Activated naive CD8-positive, alpha-beta T cell treated with anti-CD3 and anti-CD28 coated beads, Interleukin-2, amount 10 ng/mL, durations not matched to agents 7 days and 5 days (primary cell): ENCODE measurements at regions not wholly inside any gene's neighbourhood (a gene's known extent, or its start where the extent isn't known, plus 50 kb on each side); places are given as distances from the start of the nearest gene placed in this dataset.
"Not testable (repeated sequence)": the region's sequence is repeated elsewhere in the genome, so short reads cannot be mapped to it uniquely, and the experiment has no call there.

ENCODE experiments used
- ATAC-seq: fragments of 150-1000 bp; cut with Tn5 transposase; one replicate; pipeline ENCODE4 v1.10.0; 2021; ENCODE audit warnings: low read depth, moderate library complexity
- POLR2A ChIA-PET: fragments of 350-600 bp; sonication (Branson Sonifier 250); formaldehyde crosslinking; loops from one replicate; lab custom pipeline; 2021; ENCODE audit warnings: antibody characterized with exemption; lab: Charles Lee
- DNase-seq: peaks from one replicate; pipeline ENCODE4 v3.0.0; 2021
- H3K27ac Mint-ChIP-seq: one replicate; pipeline ENCODE4 v1.8.0; 2022; ENCODE audit warnings: mild to moderate bottlenecking, mixed read lengths
- H3K27me3 Mint-ChIP-seq: one replicate; pipeline ENCODE4 v1.8.0; 2022; ENCODE audit warnings: mild to moderate bottlenecking, moderate library complexity, mixed read lengths
- H3K36me3 Mint-ChIP-seq: one replicate; pipeline ENCODE4 v1.8.0; 2021; ENCODE audit warnings: mild to moderate bottlenecking, mixed read lengths
- H3K4me1 Mint-ChIP-seq: one replicate; pipeline ENCODE4 v1.8.0; 2021; ENCODE audit warnings: mixed read lengths
- H3K4me3 Mint-ChIP-seq: one replicate; pipeline ENCODE4 v1.8.0; 2022; ENCODE audit warnings: mild to moderate bottlenecking, moderate library complexity, mixed read lengths
- H3K9me3 Mint-ChIP-seq: one replicate; pipeline ENCODE4 v1.8.0; 2021; ENCODE audit warnings: mixed read lengths

DNA sequence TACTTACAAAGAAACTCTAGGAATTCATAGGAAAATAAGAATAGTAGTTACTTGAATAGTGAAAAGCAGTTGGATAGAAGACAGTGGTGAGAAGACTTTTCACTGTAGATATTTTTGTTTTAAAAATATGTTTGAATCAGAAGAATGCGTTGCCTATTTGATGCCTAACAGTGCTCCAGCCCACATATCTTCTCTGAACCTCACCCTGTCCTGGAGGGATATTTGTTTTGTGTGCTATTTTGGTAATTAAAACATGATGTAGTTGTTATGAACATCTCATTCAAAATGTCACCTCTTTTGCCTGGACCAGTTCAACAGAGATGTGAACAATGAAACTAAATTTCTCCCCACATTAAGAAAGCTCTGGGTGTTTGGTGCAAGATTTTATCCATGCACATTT, 87.6 kb downstream of the CARTPT start:
- no peak for DNase-seq
- Mint-ChIP-seq H3K36me3 (no peaks in the 10 kb centered on the region), H3K9me3 (no peaks in the 10 kb centered on the region), H3K27ac (no peak overlapping the region), H3K4me1 (peaks cover 8% of the 10 kb centered on the region), H3K4me3 (no peak overlapping the region), H3K27me3 (peaks cover 28% of the 10 kb centered on the region)
- ATAC-seq = no peak
- POLR2A ChIA-PET = no interaction called here

DNA sequence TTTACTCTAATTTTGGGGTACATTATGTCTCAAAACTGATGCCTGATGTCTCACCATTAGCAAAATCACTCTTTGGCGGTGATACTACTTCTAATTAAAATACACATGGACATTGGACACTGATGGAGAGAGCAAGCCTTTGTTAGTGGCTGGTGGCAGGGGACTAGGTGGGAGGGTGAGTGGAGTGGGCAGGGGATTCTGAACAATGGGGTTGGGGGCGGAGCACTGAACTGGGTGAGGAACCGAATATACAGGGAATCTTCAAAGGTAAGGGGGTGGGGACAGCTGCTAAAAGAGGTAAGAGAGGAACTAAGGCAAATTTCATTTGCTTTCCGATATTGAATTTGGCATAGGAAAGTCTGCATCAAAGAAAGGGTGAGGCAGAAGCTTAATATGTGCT, 88.8 kb downstream of the CARTPT start:
- POLR2A ChIA-PET = no interaction called here
- Mint-ChIP-seq H3K27ac (no peak overlapping the region), H3K27me3 (peaks cover 27% of the 10 kb centered on the region), H3K4me3 (no peak overlapping the region), H3K9me3 (no peaks in the 10 kb centered on the region), H3K36me3 (no peaks in the 10 kb centered on the region), H3K4me1 (peaks cover 8% of the 10 kb centered on the region)
- DNase-seq = no peak
- no peak for ATAC-seq

GRCh38 chr5:71809446-71809845, 90.4 kb downstream of the CARTPT start:
- no peak for ATAC-seq
- no peaks in the 10 kb centered on the region for H3K36me3 Mint-ChIP-seq
- DNase-seq = no peak
- H3K4me3 Mint-ChIP-seq = no peak overlapping the region
- H3K9me3 Mint-ChIP-seq = no peaks in the 10 kb centered on the region
- H3K4me1 Mint-ChIP-seq = peaks cover 8% of the 10 kb centered on the region
- POLR2A ChIA-PET = no interaction called here
- peaks cover 23% of the 10 kb centered on the region for H3K27me3 Mint-ChIP-seq
- no peak overlapping the region for H3K27ac Mint-ChIP-seq

- H3K4me3 Mint-ChIP-seq = no peak overlapping the region
These were observed 90.9 kb downstream of the CARTPT start for GRCh38 chr5:71810023-71810422.

DNA sequence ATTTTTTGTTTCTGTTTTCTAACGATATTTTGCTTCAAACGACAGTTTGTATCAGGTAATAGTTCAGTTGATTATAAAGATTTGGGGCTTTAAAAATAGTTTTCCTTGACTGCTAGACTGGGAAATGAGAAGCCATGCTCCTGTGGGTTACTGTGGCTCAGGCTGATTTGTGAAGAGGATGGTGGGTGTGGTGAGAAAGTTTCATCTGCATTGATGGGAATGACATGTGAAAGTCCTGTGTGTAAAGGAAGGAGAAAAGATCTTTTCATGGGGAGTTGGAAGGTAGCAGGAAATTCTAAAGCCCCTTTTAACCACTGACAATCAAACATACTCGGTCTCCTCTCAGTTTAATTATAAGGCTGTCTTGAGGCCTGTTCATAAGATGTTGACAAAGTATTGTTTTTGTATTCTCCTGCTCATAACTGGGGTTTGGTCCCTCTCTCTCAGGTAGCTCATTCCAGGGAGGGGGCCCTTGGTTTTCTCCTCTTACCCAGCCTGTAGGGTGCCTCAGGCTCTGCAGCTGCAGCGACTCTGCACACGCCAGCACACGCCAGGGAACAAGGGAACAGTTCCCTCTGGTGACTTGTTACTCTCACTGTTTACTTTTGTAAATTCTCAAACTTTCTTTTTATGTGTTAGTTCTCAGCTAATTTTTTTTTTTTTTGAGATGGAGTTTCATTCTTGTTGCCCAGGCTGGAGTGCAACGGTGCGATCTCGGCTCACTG, 91.6 kb downstream of the CARTPT start:
- no peak for DNase-seq
- Mint-ChIP-seq H3K27me3 (peaks cover 17% of the 10 kb centered on the region), H3K4me1 (peaks cover 8% of the 10 kb centered on the region), H3K4me3 (no peak overlapping the region), H3K9me3 (no peaks in the 10 kb centered on the region), H3K36me3 (no peaks in the 10 kb centered on the region), H3K27ac (no peak overlapping the region)
- POLR2A ChIA-PET = no interaction called here
- no peak for ATAC-seq

More at GRCh38 chr5:71810023-71810422, 90.9 kb downstream of the CARTPT start:
- H3K9me3 Mint-ChIP-seq = no peaks in the 10 kb centered on the region
- H3K4me1 Mint-ChIP-seq = peaks cover 8% of the 10 kb centered on the region
- H3K27ac Mint-ChIP-seq = no peak overlapping the region
- DNase-seq (no peak), ATAC-seq (no peak)
- POLR2A ChIA-PET = no interaction called here
- no peaks in the 10 kb centered on the region for H3K36me3 Mint-ChIP-seq
- peaks cover 19% of the 10 kb centered on the region for H3K27me3 Mint-ChIP-seq

- Mint-ChIP-seq H3K27ac (no peak overlapping the region), H3K9me3 (no peaks in the 10 kb centered on the region), H3K4me1 (peaks cover 8% of the 10 kb centered on the region), H3K27me3 (peaks cover 9% of the 10 kb centered on the region), H3K36me3 (no peaks in the 10 kb centered on the region), H3K4me3 (no peak overlapping the region)
- ATAC-seq (no peak), DNase-seq (no peak)
- POLR2A ChIA-PET = no interaction called here
These were observed 92.7 kb downstream of the CARTPT start for GRCh38 chr5:71811779-71812178.

- peaks cover 7% of the 10 kb centered on the region for H3K27me3 Mint-ChIP-seq
- H3K4me1 Mint-ChIP-seq = no peaks in the 10 kb centered on the region
- DNase-seq (no peak), ATAC-seq (no peak)
- H3K9me3 Mint-ChIP-seq = peaks cover 4% of the 10 kb centered on the region
- H3K36me3 Mint-ChIP-seq = no peaks in the 10 kb centered on the region
- no peak overlapping the region for H3K4me3 Mint-ChIP-seq
- H3K27ac Mint-ChIP-seq = no peak overlapping the region
- POLR2A ChIA-PET = no interaction called here
These were observed 97.2 kb downstream of the CARTPT start for GRCh38 chr5:71816307-71816706.

GRCh38 chr5:71817891-71818290, 98.8 kb downstream of the CARTPT start:
- no peaks in the 10 kb centered on the region for H3K36me3 Mint-ChIP-seq
- no peak for ATAC-seq
- no peak overlapping the region for H3K27ac Mint-ChIP-seq
- DNase-seq = no peak
- POLR2A ChIA-PET = no interaction called here
- H3K27me3 Mint-ChIP-seq = peaks cover 7% of the 10 kb centered on the region
- H3K4me1 Mint-ChIP-seq = no peaks in the 10 kb centered on the region
- no peak overlapping the region for H3K4me3 Mint-ChIP-seq
- peaks cover 6% of the 10 kb centered on the region for H3K9me3 Mint-ChIP-seq

DNA sequence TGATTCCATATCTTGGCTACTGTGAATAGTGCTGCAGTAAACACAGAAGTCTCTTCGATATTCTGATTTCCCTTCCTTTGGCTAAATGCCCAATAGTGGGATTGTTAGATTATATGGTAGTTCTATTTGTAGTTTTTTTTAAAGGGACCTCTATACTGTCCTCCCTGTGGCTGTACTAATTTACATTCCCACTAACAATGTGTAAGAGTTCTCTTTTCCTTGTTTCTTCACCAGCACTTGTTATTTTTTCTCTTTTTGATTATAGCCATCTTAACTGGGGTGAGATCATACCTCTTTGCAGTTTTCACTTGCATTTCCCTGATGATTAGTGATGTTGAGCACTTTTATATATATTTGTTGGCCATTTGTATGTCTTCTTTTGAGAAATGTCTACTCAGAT, 102.0 kb downstream of the CARTPT start:
- Mint-ChIP-seq H3K4me3 (no peak overlapping the region), H3K9me3 (peaks cover 10% of the 10 kb centered on the region), H3K36me3 (no peaks in the 10 kb centered on the region), H3K4me1 (no peaks in the 10 kb centered on the region), H3K27ac (no peak overlapping the region), H3K27me3 (peaks cover 11% of the 10 kb centered on the region)
- no peak for ATAC-seq
- POLR2A ChIA-PET = no interaction called here
- DNase-seq = no peak

GRCh38 chr5:71822065-71822464, 103.0 kb downstream of the CARTPT start:
- peaks cover 18% of the 10 kb centered on the region for H3K9me3 Mint-ChIP-seq
- not testable (repeated sequence) for DNase-seq, ATAC-seq

GRCh38 chr5:71825992-71826391, 106.9 kb downstream of the CARTPT start:
- DNase-seq (no peak), ATAC-seq (no peak)
- H3K27me3 Mint-ChIP-seq = peaks cover 15% of the 10 kb centered on the region
- H3K4me3 Mint-ChIP-seq = no peak overlapping the region
- peaks cover 4% of the 10 kb centered on the region for H3K4me1 Mint-ChIP-seq
- POLR2A ChIA-PET = no interaction called here
- H3K9me3 Mint-ChIP-seq = peaks cover 25% of the 10 kb centered on the region
- H3K27ac Mint-ChIP-seq = no peak overlapping the region
- H3K36me3 Mint-ChIP-seq = peaks cover 4% of the 10 kb centered on the region

More at GRCh38 chr5:71822065-71822464, 103.0 kb downstream of the CARTPT start:
- H3K27me3 Mint-ChIP-seq = peaks cover 14% of the 10 kb centered on the region
- POLR2A ChIA-PET, H3K4me3 Mint-ChIP-seq, H3K4me1 Mint-ChIP-seq, H3K36me3 Mint-ChIP-seq, H3K27ac Mint-ChIP-seq: not testable (repeated sequence)

- H3K36me3 Mint-ChIP-seq = peaks cover 4% of the 10 kb centered on the region
- DNase-seq (no peak), ATAC-seq (no peak)
- H3K4me3 Mint-ChIP-seq = no peak overlapping the region
- H3K27me3 Mint-ChIP-seq = peaks cover 10% of the 10 kb centered on the region
- POLR2A ChIA-PET = no interaction called here
- H3K27ac Mint-ChIP-seq = no peak overlapping the region
- H3K4me1 Mint-ChIP-seq = peaks cover 4% of the 10 kb centered on the region
- H3K9me3 Mint-ChIP-seq = peaks cover 20% of the 10 kb centered on the region
These were observed 109.4 kb downstream of the CARTPT start for GRCh38 chr5:71828291-71829040.

GRCh38 chr5:71829206-71829605, 110.1 kb downstream of the CARTPT start:
- DNase-seq = no peak
- H3K27ac Mint-ChIP-seq = no peak overlapping the region
- H3K36me3 Mint-ChIP-seq = peaks cover 4% of the 10 kb centered on the region
- POLR2A ChIA-PET = no interaction called here
- peaks cover 20% of the 10 kb centered on the region for H3K9me3 Mint-ChIP-seq
- H3K4me3 Mint-ChIP-seq = peak overlapping the region; percentile 18
- peaks cover 6% of the 10 kb centered on the region for H3K27me3 Mint-ChIP-seq
- H3K4me1 Mint-ChIP-seq = peaks cover 4% of the 10 kb centered on the region
- ATAC-seq = no peak
